K562 (cell line): ENCODE measurements at regions not wholly inside any gene's neighbourhood (a gene's known extent, or its start where the extent isn't known, plus 50 kb on each side); places are given as distances from the start of the nearest gene placed in this dataset.

Experiments
- ATAC-seq: fragments of 200-7000 bp; cut with Tn5 transposase; 3 replicates; pipeline ENCODE4 v1.9.1; 2020; ENCODE audit warnings: moderate library complexity
- BruUV-seq: library from RNA; stranded (reverse); fragments of 400-500 nt; replicated peaks from 2 replicates; lab custom pipeline; 2021; lab: Mats Ljungman, UMichigan
- CTCF ChIA-PET: fragments of 300-600 bp; formaldehyde crosslinking; extraction: SDS; loops from one replicate; lab custom pipeline; 2021; ENCODE audit warnings: low intra/inter-chr PET ratio; lab: Yijun Ruan, JAX
- POLR2A ChIA-PET: fragments of 300-600, 350-650 bp; sonication (Branson Sonifier 250); formaldehyde crosslinking; extraction: SDS; loops from one replicate; lab custom pipeline; 2021; ENCODE audit warnings: antibody characterized with exemption, inconsistent platforms; lab: Yijun Ruan, JAX
- DNase-seq, 4 experiments: peaks; one replicate each; pipeline versions ENCODE4 v3.0.0 to v3.0.0-alpha.2; 2011 to 2018; ENCODE audit warnings: low spot score in 3 of 4, mixed read lengths in 3 of 4; ENCODE audit errors: extremely low read depth in 1 of 4
- FAIRE-seq: peaks from 2 replicates; lab custom pipeline; 2011; peaks lifted over from hg19 to GRCh38; lab: Jason Lieb, UNC
- H2AFZ ChIP-seq: 2 replicates; pipeline ENCODE4 v1.6.0; 2011; ENCODE audit warnings: low read depth, low read length, control low read depth, inconsistent platforms
- H3K27ac ChIP-seq: fragments of 200-600 bp; 3 replicates; pipeline ENCODE4 v1.8.0; 2011; ENCODE audit warnings: low read depth, mild to moderate bottlenecking, control low read depth, inconsistent platforms, low read length, moderate library complexity, mixed read lengths; ENCODE audit errors: extremely low read depth
- H3K27me3 ChIP-seq, 2 experiments: fragments of 300-600 bp in 1 of 2; 2 replicates in 1 of 2; 3 replicates in 1 of 2; pipeline versions ENCODE4 v1.6.0 to v1.8.0; 2011; ENCODE audit warnings: inconsistent platforms in 2 of 2, low read length in 2 of 2, mild to moderate bottlenecking in 1 of 2, mixed read lengths in 1 of 2, moderate library complexity in 1 of 2; ENCODE audit not compliant: control insufficient read depth in 2 of 2, insufficient read depth in 2 of 2
- H3K36me3 ChIP-seq: fragments of 300-600 bp; 3 replicates; pipeline ENCODE4 v1.8.0; 2011; ENCODE audit warnings: mild to moderate bottlenecking, low read length, inconsistent platforms; ENCODE audit not compliant: control insufficient read depth, insufficient read depth
- H3K4me1 ChIP-seq, 2 experiments: fragments of 200-600 bp in 1 of 2; replicated peaks in 1 of 2; 2 replicates in 1 of 2; 3 replicates in 1 of 2; pipeline versions ENCODE4 v1.5.1 to v1.8.0; 2011; ENCODE audit warnings: inconsistent platforms in 2 of 2, low read length in 2 of 2, mild to moderate bottlenecking in 1 of 2, mixed read lengths in 1 of 2, moderate library complexity in 1 of 2; ENCODE audit not compliant: control insufficient read depth in 2 of 2, insufficient read depth in 2 of 2
- H3K4me2 ChIP-seq: 2 replicates; pipeline ENCODE4 v1.6.1; 2011; ENCODE audit warnings: low read length, control low read depth, inconsistent platforms, mixed read lengths; ENCODE audit not compliant: insufficient read depth
- H3K4me3 ChIP-seq: fragments of 200-600 bp; sonication (generic), shearing (Covaris generic); 2 replicates; pipeline ENCODE4 v1.5.1; 2016; ENCODE audit warnings: control low read depth, inconsistent platforms
- H3K79me2 ChIP-seq: fragments of 200-600 bp; 3 replicates; pipeline ENCODE4 v1.8.0; 2011; ENCODE audit warnings: low read length, inconsistent platforms; ENCODE audit not compliant: control insufficient read depth, insufficient read depth
- H3K9ac ChIP-seq, 2 experiments: 2 replicates each; pipeline versions ENCODE4 v1.6.0 to v1.6.1; 2011; ENCODE audit warnings: low read depth in 2 of 2, low read length in 2 of 2, control low read depth in 1 of 2, inconsistent platforms in 1 of 2, mild to moderate bottlenecking in 1 of 2, mixed read lengths in 1 of 2; ENCODE audit not compliant: insufficient read depth in 1 of 2
- H3K9me1 ChIP-seq: one replicate; pipeline ENCODE4 v1.6.0; 2011; ENCODE audit warnings: inconsistent platforms, mild to moderate bottlenecking, low read length, moderate library complexity; ENCODE audit not compliant: control insufficient read depth, insufficient read depth
- H3K9me3 ChIP-seq: replicated peaks from 2 replicates; pipeline ENCODE4 v1.5.1; 2011; ENCODE audit warnings: low read depth, low read length, inconsistent platforms; ENCODE audit not compliant: control insufficient read depth, insufficient read depth
- H4K20me1 ChIP-seq: replicated peaks from 2 replicates; pipeline ENCODE4 v1.6.1; 2011; ENCODE audit warnings: low read length, inconsistent platforms, mixed read lengths; ENCODE audit not compliant: control insufficient read depth, insufficient read depth
- MCM2 ChIP-seq: fragments of 450-650 bp; IDR thresholded peaks from 2 replicates; pipeline ENCODE4 v1.6.1; 2017; ENCODE audit warnings: low read depth, mild to moderate bottlenecking
- NCOA2 ChIP-seq, 2 experiments: fragments of 450-650 bp; IDR thresholded peaks; 2 replicates each; pipeline ENCODE4 v1.6.1; 2018; ENCODE audit warnings: mild to moderate bottlenecking in 2 of 2, moderate library complexity in 1 of 2; ENCODE audit not compliant: partially characterized antibody in 2 of 2
- PRPF4 ChIP-seq: fragments of 200-400 bp; formaldehyde crosslinking; IDR thresholded peaks from one replicate; pipeline ENCODE4 v1.6.1; 2017; ENCODE audit warnings: low read length, low read depth, mild to moderate bottlenecking; ENCODE audit not compliant: insufficient read depth, poor library complexity, severe bottlenecking
- SIN3B ChIP-seq: fragments of 450-650 bp; IDR thresholded peaks from 2 replicates; pipeline ENCODE4 v1.6.1; 2017; ENCODE audit warnings: low read depth, mild to moderate bottlenecking, moderate library complexity
- SMAD3 ChIP-seq: fragments of 450-650 bp; formaldehyde crosslinking; conservative IDR thresholded peaks from 2 replicates; pipeline ENCODE4 v1.4.0; 2020; ENCODE audit warnings: mild to moderate bottlenecking
- SRSF9 ChIP-seq: fragments of 200-400 bp; formaldehyde crosslinking; IDR thresholded peaks from 2 replicates; pipeline ENCODE4 v1.6.1; 2017; ENCODE audit warnings: low read depth, low read length, borderline replicate concordance
- ZEB2 ChIP-seq: fragments of 450-650 bp; IDR thresholded peaks from 2 replicates; pipeline ENCODE4 v1.6.1; 2016
- ZFPM2 ChIP-seq: fragments of 250-450 bp; sonication (Bioruptor Pico); IDR thresholded peaks from 2 replicates; pipeline ENCODE4 v1.5.1; 2022; ENCODE audit warnings: mild to moderate bottlenecking
- ZNF282 ChIP-seq: sonication (generic); formaldehyde crosslinking; IDR thresholded peaks from 2 replicates; pipeline ENCODE4 v1.8.1; 2023; ENCODE audit warnings: missing genetic modification reagents
- ZNF445 ChIP-seq: fragments of 250-450 bp; sonication (Bioruptor Pico); IDR thresholded peaks from 2 replicates; pipeline ENCODE4 v1.4.0; 2020; ENCODE audit warnings: low read depth, mild to moderate bottlenecking, moderate library complexity
- ZNF57 ChIP-seq: fragments of 450-650 bp; formaldehyde crosslinking; IDR thresholded peaks from 2 replicates; pipeline ENCODE4 v1.4.0; 2020; ENCODE audit warnings: mild to moderate bottlenecking, moderate library complexity
- ZNF75A ChIP-seq: fragments of 450-650 bp; formaldehyde crosslinking; IDR thresholded peaks from 2 replicates; pipeline ENCODE4 v1.4.0; 2020; ENCODE audit warnings: mild to moderate bottlenecking
- in situ Hi-C: fragments of 300-500 bp; cut with MboI; formaldehyde crosslinking; loops from 4 replicates; pipeline ENCODE4 v1.15.0; 2018; ENCODE audit warnings: inconsistent platforms, mixed read lengths
- intact Hi-C: fragments of 100-400 bp; cut with micrococcal nuclease; formaldehyde crosslinking; loops from 2 replicates; pipeline ENCODE4 v1.14.2; 2022
- TF ChIP-seq, protein P1 (sequence below): fragments of 250-450 bp; sonication (Bioruptor Pico); IDR thresholded peaks from 2 replicates; pipeline ENCODE4 v1.8.0; 2021; ENCODE audit warnings: moderate library complexity, mild to moderate bottlenecking, inconsistent platforms
- TF ChIP-seq, protein P2 (sequence below): fragments of 450-650 bp; IDR thresholded peaks from 2 replicates; pipeline ENCODE4 v1.6.1; 2016; ENCODE audit warnings: antibody characterized with exemption
- TF ChIP-seq, protein P3 (sequence below): sonication (generic); formaldehyde crosslinking; IDR thresholded peaks from 2 replicates; pipeline ENCODE4 v1.5.0; 2020; ENCODE audit warnings: missing genetic modification reagents
- TF ChIP-seq, protein P4 (sequence below): fragments of 450-650 bp; IDR thresholded peaks from 2 replicates; pipeline ENCODE4 v1.6.1; 2016; ENCODE audit warnings: missing biosample characterization, missing genetic modification characterization

DNA sequence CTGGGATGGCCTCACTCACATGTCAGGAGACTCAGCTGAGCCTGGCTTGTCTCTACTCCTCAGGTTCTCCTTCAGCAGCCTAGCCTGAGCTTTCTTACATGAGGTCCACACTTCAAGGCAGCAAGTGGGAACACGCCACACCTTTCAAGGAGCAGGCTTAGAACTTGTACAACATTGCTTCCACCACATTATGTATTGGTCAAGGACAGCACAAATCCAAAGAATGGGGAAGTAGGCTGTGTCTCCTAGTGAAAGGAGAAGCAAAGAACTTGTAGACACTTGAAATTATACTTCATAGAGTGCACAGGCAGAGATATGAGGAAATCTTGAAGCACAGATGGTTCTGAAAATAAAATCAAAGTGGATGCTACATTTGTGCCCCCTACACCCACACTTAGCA, 120.9 kb upstream of the NOCT start (continued):
- TF ChIP-seq, protein P1, sequence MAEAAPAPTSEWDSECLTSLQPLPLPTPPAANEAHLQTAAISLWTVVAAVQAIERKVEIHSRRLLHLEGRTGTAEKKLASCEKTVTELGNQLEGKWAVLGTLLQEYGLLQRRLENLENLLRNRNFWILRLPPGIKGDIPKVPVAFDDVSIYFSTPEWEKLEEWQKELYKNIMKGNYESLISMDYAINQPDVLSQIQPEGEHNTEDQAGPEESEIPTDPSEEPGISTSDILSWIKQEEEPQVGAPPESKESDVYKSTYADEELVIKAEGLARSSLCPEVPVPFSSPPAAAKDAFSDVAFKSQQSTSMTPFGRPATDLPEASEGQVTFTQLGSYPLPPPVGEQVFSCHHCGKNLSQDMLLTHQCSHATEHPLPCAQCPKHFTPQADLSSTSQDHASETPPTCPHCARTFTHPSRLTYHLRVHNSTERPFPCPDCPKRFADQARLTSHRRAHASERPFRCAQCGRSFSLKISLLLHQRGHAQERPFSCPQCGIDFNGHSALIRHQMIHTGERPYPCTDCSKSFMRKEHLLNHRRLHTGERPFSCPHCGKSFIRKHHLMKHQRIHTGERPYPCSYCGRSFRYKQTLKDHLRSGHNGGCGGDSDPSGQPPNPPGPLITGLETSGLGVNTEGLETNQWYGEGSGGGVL (CRISPR knock-in tag), result no peak

DNA sequence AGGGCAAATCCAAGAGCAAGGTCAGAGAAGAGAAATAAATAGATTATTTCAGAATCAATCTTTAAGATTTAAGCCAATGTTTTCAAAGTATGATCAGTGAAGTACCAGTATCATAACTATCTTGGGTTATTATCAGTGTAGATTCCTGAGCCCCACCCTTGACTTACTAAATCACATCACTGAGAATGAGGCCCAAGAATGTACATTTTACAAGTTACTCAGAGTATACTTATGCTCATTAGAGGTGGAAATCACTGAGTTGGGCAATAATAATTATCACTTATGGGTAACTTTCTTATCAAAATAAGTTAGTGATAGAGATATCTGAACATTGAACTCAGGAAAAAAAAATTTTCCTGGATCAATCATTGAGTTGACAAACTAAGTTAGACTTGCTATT, 121.6 kb upstream of the NOCT start:
- Histone ChIP-seq H3K79me2 (no peaks in the 10 kb centered on the region), H3K4me2 (no peak overlapping the region), H3K9me1 (no peaks in the 10 kb centered on the region), H3K9ac (no peak overlapping the region), H3K27me3 (no peaks in the 10 kb centered on the region), H3K36me3 (no peaks in the 10 kb centered on the region), H3K9me3 (no peaks in the 10 kb centered on the region), H4K20me1 (no peaks in the 10 kb centered on the region), H3K4me1 (peaks cover 0 to 8% of the 10 kb centered on the region in 2 experiments; a peak in 2 of 5 replicates), H3K27ac (no peak overlapping the region), H3K4me3 (no peak overlapping the region), H2AFZ (no peak overlapping the region)
- POLR2A ChIA-PET, result no interaction called here
- DNase-seq (no peak), FAIRE-seq (no peak), ATAC-seq (no peak)
- no TSS peak for BruUV-seq
- in situ Hi-C loops, result no loop called here
- CTCF ChIA-PET, result no interaction called here
- intact Hi-C loops, result no loop called here
- no peak for TF ChIP-seq ZNF57 (CRISPR knock-in tag)
- TF ChIP-seq ZFPM2 (CRISPR knock-in tag), result no peak
- TF ChIP-seq, protein P1 (CRISPR knock-in tag), result no peak
- no peak for TF ChIP-seq SRSF9
- TF ChIP-seq, protein P2, sequence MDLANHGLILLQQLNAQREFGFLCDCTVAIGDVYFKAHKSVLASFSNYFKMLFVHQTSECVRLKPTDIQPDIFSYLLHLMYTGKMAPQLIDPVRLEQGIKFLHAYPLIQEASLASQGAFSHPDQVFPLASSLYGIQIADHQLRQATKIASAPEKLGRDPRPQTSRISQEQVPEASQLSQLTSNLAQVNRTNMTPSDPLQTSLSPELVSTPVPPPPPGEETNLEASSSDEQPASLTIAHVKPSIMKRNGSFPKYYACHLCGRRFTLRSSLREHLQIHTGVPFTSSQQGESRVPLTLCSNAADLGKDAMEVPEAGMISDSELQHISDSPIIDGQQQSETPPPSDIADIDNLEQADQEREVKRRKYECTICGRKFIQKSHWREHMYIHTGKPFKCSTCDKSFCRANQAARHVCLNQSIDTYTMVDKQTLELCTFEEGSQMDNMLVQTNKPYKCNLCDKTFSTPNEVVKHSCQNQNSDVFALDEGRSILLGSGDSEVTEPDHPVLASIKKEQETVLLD, result no peak
- no peak for TF ChIP-seq ZNF445 (CRISPR knock-in tag)
- no peak for TF ChIP-seq ZNF282 (CRISPR knock-in tag)
- TF ChIP-seq MCM2, result no peak
- no peak for TF ChIP-seq SIN3B
- TF ChIP-seq, protein P3, sequence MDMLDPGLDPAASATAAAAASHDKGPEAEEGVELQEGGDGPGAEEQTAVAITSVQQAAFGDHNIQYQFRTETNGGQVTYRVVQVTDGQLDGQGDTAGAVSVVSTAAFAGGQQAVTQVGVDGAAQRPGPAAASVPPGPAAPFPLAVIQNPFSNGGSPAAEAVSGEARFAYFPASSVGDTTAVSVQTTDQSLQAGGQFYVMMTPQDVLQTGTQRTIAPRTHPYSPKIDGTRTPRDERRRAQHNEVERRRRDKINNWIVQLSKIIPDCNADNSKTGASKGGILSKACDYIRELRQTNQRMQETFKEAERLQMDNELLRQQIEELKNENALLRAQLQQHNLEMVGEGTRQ (CRISPR knock-in tag), result no peak
- no peak for TF ChIP-seq PRPF4
- no peak for TF ChIP-seq ZNF75A (CRISPR knock-in tag)
- TF ChIP-seq, protein P4, sequence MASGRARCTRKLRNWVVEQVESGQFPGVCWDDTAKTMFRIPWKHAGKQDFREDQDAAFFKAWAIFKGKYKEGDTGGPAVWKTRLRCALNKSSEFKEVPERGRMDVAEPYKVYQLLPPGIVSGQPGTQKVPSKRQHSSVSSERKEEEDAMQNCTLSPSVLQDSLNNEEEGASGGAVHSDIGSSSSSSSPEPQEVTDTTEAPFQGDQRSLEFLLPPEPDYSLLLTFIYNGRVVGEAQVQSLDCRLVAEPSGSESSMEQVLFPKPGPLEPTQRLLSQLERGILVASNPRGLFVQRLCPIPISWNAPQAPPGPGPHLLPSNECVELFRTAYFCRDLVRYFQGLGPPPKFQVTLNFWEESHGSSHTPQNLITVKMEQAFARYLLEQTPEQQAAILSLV (tag), result no peak
- no peak for TF ChIP-seq SMAD3 (CRISPR knock-in tag)
- TF ChIP-seq ZEB2, result no peak
- no peak for TF ChIP-seq NCOA2 (IDR thresholded peaks at IDR 0.05; ENCODE audit: partially characterized antibody in 2 of 2)
